ENCODE measurements at regions not wholly inside any gene's neighbourhood (a gene's known extent, or its start where the extent isn't known, plus 50 kb on each side); places are given as distances from the start of the nearest gene placed in this dataset.
"Not testable (repeated sequence)": the region's sequence is repeated elsewhere in the genome, so short reads cannot be mapped to it uniquely, and the experiment has no call there.

DNA sequence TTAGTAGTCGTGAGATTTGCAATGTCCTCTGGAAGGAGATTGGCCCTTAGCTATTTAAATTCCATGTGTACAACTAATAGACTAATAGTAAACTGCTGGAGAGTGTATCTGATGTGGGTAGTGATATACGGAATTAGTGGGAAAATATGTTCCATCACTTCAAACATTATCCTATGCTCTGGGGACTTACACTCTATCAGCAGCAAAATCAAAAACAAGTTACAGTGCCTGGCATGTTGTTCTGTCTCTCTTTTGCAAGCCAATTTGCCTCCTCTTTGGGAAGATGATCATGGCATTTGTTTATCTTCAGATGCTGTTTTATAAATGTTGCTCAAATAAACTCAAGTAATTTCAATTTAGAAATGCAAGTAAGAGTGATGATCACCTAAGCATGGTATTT, 311.9 kb upstream of the ACO1 start:
- DNase-seq (ENCODE audit: low read depth in 2 of 2), result no peak

DNA sequence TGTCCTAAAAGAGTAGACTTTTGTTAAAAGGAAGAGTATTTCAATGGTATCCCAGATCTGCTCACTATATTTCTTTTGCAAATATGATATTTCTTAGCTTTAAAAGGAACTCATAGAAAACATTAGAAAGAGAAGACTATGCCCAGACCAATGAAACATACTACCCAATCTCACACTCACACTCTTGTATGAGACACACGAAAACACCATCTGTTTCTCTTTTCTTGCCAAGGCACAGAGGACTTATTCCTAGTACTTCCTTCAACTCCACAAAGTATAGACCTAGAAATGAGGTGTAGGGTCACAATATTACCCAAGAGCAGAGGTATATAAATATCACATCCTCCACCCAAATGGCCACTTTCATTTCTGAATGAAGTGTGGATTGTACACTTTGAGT, 292.4 kb upstream of the ACO1 start:
- no peak for DNase-seq (ENCODE audit: low read depth in 2 of 2)

DNA sequence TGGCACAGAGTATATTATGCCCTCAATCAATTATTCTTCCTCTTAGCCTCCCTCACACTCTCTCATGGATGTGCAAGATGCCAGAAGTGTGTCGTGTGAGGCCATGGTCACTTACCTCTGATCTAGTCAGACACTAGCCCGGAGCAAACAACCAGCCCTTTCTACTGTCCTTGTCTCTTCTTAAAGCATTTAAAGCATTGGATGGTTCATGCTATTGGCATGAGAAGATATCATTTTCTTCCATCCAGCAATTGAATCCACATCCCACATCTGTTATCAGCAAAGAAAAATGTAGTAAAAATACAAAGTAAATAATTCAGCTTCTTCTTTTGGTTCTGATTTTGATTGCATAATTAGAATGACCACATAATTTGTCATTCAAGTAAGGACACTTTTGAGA, 267.2 kb upstream of the ACO1 start:
- DNase-seq (ENCODE audit: low read depth in 2 of 2), result no peak

DNA sequence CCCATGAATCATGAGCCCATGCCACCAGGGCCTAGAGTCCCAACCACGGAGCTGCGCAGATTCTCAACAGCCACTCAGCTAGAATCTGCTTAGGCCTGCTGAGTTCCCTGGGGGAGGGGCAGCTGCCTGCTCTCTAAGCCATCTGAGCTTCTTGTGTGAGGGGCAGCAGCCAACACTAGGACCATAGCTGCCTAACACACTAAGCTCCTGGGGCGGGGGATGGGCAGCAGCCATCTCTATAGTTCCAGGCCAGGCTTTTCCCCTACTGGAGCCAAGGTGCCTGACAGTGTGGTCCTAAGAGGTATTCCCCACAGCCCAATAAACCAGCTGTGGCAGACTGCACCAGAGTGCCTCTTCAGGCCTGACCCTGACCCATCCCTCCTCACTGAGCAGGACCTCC, 255.9 kb upstream of the ACO1 start:
- no peak for DNase-seq (ENCODE audit: low read depth in 2 of 2)

DNA sequence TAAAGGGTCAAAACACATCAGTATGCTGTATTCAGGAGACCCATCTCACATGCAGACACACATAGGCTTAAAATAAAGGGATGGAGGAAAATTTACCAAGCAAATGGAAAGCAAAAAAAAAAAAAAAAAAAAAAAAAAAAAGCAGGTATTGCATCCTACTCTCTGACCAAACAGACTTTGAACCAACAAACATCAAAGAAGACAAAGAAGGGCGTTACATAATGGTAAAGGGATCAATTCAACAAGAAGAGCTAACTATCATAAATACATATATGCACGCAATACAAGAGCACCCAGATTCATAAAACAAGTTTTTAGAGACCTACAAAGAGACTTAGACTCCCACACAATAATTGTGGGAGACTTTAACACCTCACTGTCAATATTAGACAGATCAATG, 253.7 kb upstream of the ACO1 start:
- DNase-seq (ENCODE audit: low read depth in 2 of 2), result not testable (repeated sequence)

DNA sequence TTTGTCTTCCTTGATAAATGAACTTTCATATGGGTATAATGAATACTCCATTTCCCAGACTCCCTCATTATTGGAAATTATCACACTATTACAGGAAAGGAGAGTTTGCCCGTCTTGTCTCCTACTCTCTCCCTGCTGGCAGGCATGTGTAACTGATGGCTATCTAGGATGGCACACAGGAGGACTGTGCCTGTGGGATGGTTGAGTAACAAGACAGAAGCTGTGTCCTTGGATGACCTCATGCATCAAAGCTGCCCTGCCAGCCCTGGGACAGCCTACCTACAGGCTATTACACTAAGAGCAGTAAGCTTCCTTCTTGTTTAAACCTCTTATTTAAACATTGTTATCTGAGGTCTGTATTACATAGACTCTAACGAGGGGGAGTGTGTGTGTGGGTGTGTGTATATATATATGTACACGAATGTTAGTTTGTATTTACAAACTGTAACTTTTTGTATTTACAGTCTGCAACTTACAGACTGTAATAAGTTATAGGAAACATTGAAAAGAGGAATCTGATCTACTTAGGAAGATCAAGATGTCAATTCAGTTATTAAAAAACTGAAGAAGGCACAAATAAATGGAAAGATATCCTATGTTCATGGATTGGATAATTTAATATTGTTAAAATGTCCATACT, 247.6 kb upstream of the ACO1 start:
- DNase-seq (ENCODE audit: low read depth in 2 of 2), result no peak

DNA sequence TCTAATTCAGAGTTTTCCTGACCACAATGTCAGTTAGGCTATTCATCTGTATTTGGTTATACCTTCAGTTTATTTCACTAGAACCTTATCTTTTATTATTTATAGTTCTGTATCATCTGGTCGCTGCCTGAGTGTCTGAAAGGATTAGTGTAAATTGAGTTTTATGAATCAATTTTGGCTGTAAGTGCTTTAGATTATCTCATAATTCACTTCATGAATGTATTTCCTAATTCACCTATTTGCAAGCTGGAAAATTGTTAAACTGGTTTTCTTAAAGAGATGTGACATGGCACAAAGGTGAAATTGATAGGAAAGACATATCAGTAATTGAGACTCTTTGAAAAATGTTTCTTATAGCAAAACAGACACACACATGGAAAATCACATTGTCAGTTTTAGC, 242.4 kb upstream of the ACO1 start:
- no peak for DNase-seq (ENCODE audit: low read depth in 2 of 2)

DNA sequence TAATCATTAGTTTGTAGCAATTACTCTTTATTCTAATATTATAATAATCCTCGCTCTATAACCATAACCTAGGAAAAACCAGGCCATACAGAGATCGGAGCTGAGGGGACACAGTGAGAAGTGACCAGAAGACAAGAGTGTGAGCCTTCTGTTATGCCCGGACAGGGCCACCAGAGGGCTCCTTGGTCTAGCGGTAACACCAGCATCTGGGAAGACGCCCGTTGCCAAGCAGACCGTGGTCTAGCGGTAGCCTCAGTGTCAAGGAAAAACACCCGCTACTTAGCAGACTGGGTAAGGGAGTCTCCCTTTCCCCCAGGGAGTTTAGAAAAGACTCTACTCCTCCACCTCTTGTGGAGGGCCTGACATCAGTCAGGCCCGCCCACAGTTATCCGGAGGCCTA, 235.9 kb upstream of the ACO1 start:
- DNase-seq (ENCODE audit: low read depth in 2 of 2), result not testable (repeated sequence)

DNA sequence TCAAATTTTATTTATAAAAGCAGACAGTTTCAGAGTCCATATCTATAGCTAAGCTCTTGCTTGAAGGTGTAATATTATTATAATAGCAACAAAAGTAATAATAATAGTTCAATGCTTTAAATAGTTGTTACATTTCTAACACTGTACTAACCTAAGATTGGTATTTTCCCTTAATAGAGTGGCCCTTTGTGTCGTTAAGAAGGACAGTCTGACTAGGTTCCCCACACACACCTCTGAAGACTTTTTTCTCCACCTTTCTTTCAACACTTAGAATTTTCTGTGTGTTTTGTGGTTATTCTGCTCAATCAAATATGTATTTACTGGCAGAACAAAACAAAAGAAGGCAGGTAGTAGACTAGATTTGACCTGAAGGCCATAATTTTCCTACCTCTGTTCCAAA, 223.2 kb upstream of the ACO1 start:
- DNase-seq (ENCODE audit: low read depth in 2 of 2), result no peak

DNA sequence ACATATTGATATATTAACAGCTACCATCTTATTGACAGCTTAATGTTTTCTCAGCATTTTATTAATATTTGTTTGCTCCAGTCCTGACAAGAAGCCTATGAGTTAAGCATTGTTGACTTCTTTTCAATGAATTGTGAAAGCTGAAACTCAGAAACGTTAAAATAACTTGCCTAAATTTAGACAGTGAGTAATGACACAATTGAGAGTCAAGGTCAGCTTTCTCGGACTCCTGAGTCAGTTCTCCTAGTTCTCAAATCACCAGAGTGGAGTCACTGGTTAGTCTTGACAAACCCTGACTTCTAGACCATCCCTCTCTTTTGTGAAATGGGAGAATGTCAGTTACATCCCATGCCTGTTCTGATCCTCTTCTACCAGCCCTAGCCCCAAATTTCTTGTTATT, 222.7 kb upstream of the ACO1 start:
- no peak for DNase-seq (ENCODE audit: low read depth in 2 of 2)

DNA sequence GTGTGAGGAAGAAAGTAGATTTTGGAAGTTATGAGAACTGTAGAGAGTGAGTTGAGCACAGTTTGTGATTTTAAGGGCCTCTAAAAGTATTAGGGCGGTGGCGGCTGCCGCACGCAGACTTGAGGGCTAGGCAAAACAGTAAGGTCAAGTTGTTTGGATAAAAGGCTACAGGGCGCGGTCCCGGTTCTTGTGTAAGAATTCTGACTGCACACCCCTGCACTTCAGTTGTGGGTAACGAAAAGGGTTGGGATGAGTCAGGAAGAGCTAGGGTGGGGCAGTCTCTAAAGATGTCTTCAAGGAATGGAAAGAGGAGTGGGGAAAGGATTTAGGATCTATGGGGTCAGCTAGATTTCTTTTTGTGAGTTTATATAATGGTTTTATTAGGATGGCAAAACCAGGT, 218.1 kb upstream of the ACO1 start:
- not testable (repeated sequence) for DNase-seq (ENCODE audit: low read depth in 2 of 2)

DNA sequence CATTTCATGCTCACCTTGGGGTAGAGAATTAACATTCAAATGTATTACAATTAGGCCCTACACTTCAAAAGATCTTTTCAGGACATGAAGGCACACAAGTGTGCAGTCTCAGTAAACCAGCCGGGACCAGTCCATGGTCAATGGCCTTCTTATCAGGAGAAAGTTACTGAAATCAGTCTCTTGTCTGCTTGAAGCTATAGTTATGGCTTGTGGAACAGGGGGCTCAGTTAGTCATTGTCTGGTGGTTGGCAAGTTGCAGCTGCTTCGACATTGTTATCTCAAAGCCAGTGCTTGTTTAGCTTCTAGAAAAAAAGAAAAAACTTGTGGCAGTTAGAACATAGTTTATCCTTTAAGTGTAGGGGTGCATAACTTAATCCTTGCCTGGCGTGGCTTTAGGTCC, 213.1 kb upstream of the ACO1 start:
- DNase-seq (ENCODE audit: low read depth in 2 of 2), result no peak

DNA sequence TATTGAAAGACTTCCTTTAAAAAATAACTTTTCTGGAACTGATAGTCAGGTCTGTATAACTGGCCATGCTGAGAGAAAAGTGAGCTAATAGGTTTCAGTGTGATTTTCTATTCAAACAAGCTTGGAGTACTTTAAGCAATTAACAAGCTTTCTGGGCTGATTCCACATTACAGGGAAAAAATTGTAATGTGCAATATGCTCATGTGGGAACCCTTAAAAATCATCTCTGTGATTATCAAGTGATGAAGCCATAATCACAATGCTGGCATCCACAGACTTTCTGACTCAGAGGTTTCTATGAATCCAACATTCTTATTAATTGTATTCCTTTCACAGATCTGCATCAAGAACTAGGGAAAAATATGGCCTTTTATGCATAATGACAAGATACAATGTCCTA, 212.2 kb upstream of the ACO1 start:
- DNase-seq (ENCODE audit: low read depth in 2 of 2), result no peak

DNA sequence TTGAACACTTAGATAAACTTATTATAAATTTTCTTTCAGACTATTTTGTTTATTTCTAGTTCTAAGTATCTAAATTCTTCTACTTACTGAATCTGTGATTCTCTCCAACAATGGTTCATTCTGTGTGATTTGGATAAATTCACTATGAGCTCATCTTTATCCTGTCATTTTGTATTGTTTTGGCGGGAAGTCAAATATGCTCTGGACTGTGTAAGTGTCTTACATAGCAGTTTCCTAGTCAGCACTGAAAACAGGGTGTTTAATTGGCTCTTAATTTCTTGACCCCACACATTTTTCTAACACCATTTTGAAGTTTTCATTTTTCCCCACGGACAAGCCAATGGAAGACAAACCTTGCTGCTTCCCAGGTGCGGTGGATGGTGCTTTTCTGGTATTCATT, 207.0 kb upstream of the ACO1 start:
- no peak for DNase-seq (ENCODE audit: low read depth in 2 of 2)

DNA sequence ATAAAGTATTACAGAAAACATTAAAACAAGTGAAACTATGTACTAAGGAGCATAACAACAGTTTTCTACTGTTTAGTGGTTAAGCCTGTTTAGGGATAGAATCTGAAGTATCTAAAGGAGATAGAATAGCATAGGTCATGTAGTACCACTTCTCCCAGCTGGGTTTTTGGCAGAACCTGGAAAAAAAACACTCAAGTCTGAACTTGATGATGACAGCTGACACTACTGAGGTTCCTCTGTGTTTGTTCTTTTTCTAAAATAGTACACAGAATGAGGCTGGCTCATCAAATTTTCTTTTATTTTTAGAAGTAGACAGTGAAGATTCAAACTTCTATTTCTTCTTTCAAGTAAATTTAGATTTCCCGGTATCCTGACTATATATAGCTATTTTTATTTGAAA, 203.8 kb upstream of the ACO1 start:
- DNase-seq (ENCODE audit: low read depth in 2 of 2), result no peak

DNA sequence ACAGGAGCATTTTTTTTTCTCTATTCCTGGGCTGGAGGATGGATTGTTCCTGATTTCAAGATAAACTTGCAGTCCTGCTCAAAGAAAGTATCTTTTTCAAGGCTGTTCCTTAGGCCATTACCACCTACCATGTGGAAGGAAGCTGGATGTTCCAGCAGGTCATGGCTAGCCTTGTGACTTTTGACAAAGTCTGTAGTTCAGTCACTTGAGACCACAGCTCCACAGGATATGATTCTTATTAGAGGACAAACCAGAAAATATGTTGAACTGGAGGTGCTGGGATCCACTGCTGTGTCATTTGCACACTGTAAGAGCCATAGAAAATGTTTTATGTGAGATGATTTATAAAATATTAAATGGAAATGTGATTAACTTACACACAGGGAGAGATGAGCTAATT, 184.2 kb upstream of the ACO1 start:
- DNase-seq (ENCODE audit: low read depth in 2 of 2), result no peak

DNA sequence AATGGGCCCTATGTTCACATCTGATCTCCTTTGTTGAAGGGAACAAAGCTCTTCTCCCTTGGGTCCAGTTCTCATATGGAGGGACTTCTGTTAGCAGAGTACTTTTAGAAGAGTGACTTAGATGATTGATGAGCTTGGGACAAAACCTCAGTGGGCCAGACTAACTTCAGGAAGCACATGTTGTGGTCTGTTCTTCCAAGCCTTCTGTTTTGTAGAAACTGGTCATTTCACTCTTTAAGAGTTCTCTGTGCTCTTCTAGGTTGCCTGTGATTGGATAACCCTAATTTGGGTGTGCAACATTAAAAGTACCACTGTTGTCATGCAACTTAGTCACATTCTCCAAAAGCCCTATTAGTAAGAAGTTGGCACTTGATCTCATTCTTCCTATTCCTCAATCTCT, 183.5 kb upstream of the ACO1 start:
- DNase-seq (ENCODE audit: low read depth in 2 of 2), result no peak

DNA sequence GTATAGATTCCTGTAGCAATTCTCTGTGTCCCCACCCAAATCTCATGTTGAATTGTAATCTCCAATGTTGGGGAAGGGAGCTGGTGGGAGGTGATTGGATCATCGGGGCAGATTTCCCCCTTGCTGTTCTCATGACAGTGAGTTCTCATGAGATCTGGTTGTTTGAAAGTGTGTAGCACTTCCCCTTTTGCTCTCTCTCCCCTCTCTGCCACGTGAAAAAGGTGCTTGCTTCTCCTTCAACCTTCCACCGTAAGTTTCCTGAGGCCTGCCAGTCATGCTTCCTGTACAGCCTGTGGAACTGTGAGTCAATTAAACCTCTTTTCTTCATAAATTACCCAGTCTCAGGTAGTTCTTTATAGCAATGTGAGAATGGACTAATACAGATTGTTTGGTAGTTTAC, 175.3 kb upstream of the ACO1 start:
- not testable (repeated sequence) for DNase-seq (ENCODE audit: low read depth in 2 of 2)

DNA sequence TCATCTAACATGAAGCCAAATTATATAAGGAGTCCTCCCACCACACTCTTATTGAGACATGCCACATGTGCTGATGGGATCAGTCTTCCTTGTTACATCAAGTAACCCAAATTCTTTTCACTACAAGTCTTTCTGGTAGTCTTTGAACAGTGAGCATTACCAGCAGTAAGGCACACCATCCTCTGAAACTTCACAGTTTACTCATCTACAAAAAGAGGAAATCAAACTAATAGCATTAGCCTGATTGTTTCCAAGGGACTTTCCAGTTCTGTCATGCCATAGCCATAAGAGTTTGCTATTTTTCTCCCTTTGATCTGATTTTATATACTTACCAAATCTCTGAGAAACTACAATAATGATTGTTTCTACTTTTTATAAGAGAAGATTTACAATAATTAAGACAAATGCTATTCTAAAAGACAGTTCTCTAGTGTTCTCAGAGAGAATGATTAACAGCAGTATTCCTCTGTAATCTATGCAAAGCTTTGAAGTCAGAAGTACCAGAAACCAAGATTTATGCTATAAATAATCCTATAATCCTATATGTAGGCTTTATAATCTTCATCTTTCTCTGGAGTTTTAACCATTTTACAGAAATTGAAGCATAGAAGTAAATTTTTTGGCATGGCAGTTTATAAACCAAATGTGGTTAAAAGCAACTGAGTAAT, 166.2 kb upstream of the ACO1 start:
- DNase-seq (ENCODE audit: low read depth in 2 of 2), result no peak

DNA sequence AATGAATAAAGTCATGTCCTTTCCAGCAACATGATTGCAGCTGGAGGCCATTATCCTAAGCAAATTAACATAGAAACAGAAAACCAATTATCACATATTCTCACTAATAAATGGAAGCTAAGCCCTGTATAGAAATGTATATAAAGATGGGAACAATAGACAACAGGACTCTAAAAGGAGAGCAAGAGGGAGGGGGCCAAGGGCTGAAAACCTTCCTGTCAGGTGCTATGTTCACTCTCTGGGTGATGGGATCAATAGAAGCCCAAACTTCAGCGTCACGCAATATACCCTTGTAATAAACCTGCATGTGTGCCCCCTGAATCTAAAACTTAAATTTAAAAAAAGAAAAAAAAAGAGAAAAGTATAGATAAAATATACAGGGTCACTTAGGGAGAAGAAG, 163.7 kb upstream of the ACO1 start:
- no peak for DNase-seq (ENCODE audit: low read depth in 2 of 2)

DNA sequence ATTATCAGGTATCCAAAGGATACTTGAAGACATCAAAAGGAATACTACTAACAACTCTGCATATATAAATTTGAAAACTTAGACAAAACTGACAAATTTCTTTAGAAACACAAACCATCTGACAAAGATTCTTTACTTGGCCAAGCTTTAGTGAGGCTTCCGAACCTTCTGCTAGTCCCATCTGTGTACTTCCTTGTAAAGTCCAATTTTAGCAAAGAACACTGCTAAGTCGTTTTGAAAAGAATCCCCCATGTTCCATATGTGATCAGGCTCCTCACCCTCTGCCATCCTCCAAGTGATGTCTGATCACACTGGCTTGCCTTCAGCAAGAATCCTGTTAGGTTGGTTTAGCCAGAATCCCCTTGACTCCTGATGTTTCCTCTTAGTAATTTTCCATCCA, 150.0 kb upstream of the ACO1 start:
- DNase-seq (ENCODE audit: low read depth in 2 of 2), result no peak

DNA sequence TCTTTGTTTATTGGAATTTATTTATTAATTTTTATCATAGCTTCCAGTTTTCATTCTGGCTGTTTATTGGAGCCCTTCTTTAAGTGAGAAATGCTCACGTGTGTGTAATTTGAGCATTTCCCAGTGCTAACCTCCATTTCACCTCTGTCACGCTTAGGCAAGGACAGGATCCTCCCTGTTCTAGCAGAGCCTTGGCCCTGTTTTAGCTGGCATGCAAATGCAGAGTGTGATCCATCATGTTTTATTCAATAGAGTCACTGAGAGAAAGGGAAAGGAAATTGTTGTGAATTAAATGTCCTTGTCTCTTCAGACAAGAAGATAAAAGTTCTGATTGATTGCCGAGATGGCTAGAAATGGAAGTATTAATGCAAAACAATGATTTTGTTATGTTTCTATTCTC, 137.3 kb upstream of the ACO1 start:
- DNase-seq (ENCODE audit: low read depth in 2 of 2), result no peak

DNA sequence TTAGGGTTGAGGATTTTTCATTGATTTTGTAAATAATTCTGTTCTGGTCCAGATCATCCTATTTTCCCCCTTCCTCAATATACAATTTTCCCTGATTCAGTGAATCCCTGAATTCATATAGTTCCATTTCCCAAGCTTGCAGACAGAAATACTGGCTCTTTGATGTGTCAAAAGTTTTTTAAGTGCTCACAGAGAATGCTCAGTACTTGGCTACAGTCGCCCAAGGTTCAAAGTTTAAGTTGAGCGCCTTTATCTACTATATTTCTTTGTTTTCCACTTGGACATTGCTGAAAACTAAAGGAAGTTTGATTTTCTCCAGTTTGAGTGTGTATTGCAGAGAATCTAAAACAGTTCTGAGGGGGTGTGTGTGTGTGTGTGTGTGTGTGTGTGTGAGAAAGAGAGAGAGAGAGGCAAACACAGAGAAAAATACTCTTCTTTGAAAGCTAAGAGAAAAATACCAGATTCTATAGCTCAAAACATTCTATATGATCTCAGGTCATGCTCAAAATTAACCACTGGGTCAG, 136.2 kb upstream of the ACO1 start:
- DNase-seq (ENCODE audit: low read depth in 2 of 2), result no peak

DNA sequence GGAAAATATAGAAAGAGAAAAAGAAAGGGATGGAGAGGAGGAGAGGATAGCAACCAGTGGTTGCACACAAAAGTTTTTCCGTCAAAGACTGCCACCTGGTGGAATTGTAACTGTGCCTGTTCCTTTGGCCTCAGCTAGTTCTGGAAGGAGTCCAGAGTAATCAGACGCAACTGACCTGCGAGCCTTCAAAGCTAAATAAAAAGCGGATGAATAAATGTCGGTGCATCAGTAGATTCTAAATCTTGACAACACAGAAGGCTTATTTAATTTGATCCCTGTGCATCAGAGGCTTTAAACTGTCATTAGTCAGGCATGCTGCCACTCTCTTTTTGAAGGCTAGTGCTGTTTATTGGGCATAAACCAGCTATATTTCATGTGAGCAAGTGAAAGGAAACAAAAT, 132.9 kb upstream of the ACO1 start:
- no peak for DNase-seq (ENCODE audit: low read depth in 2 of 2)
